ENCODE measurements at regions not wholly inside any gene's neighbourhood (a gene's known extent, or its start where the extent isn't known, plus 50 kb on each side); places are given as distances from the start of the nearest gene placed in this dataset.

DNA sequence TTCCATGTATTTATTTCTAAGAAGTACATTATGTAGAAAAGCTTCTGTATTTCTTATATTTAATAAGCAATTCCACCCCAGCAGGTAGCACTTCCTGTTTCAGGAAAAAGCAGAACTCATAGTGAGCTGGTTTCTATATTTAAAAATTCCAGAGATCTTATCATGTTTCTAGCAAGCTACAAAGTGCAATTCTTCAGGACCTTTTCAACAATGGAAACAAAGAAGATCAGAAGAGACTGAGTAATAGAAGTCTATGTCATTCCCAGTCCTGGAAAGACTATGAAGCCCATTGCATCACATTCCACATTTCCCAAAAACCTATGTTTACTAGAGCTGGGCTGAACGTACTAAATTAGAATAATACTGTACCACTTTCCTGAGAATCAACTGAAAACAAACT lies 302.6 kb upstream of the NRSN1 start:
- Histone ChIP-seq H2AFZ (replicated peaks) (no peak overlapping the region), H4K20me1 (ENCODE audit: low read depth) (no peaks in the 10 kb centered on the region), H3F3A (ENCODE audit: low read depth) (no peaks in the 10 kb centered on the region), H3K9ac (no peak overlapping the region), H3K27me3 (no peaks in the 10 kb centered on the region), H3K4me3 (no peak overlapping the region), H3K79me2 (ENCODE audit: low read depth) (no peaks in the 10 kb centered on the region), H3K4me1 (no peaks in the 10 kb centered on the region), H3K27ac (no peak overlapping the region), H3K36me3 (no peaks in the 10 kb centered on the region), H3K4me2 (no peak overlapping the region), H3K9me3 (ENCODE audit: low read depth) (no peaks in the 10 kb centered on the region)
- Mint-ChIP-seq H3K27me3 (ENCODE audit: insufficient read depth, low read depth) (peaks cover 5% of the 10 kb centered on the region), H3K4me3 (no peak overlapping the region), H3K27ac (no peak overlapping the region), H3K4me1 (peaks cover 16% of the 10 kb centered on the region), H3K9me3 (peaks cover 9% of the 10 kb centered on the region), H3K36me3 (no peaks in the 10 kb centered on the region)
- TF ChIP-seq EZH2 (IDR thresholded peaks at IDR 0.05) (no peak), EZH2phosphoT487 (IDR thresholded peaks at IDR 0.05) (no peak)
- TF ChIP-seq, protein P1, sequence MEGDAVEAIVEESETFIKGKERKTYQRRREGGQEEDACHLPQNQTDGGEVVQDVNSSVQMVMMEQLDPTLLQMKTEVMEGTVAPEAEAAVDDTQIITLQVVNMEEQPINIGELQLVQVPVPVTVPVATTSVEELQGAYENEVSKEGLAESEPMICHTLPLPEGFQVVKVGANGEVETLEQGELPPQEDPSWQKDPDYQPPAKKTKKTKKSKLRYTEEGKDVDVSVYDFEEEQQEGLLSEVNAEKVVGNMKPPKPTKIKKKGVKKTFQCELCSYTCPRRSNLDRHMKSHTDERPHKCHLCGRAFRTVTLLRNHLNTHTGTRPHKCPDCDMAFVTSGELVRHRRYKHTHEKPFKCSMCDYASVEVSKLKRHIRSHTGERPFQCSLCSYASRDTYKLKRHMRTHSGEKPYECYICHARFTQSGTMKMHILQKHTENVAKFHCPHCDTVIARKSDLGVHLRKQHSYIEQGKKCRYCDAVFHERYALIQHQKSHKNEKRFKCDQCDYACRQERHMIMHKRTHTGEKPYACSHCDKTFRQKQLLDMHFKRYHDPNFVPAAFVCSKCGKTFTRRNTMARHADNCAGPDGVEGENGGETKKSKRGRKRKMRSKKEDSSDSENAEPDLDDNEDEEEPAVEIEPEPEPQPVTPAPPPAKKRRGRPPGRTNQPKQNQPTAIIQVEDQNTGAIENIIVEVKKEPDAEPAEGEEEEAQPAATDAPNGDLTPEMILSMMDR (IDR thresholded peaks at IDR 0.05): no peak
- DNase-seq (ENCODE audit: low spot score): no peak

DNA sequence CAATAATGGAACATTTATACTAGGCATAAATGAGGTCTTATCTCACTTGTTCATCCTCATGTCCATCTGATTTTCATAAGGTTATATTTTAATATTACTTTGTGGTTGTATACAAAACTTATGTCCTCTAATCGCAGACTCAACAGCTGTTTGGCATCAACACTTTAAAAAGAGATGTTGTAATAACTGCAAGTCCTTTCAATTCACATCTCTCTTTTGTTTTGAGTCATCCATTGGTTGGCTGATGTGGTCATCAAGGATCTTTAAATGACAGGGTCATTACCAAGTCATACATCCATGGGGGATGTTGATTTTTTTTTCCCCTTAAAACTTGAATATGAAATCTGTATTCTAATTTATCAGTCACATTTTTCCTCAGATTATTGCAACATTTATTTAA lies 299.4 kb upstream of the NRSN1 start:
- peaks cover 3% of the 10 kb centered on the region for H3K27me3 Mint-ChIP-seq (ENCODE audit: insufficient read depth, low read depth)
- Histone ChIP-seq H3K36me3 (no peaks in the 10 kb centered on the region), H3K4me2 (no peak overlapping the region), H4K20me1 (ENCODE audit: low read depth) (no peaks in the 10 kb centered on the region), H2AFZ (replicated peaks) (no peak overlapping the region), H3K79me2 (ENCODE audit: low read depth) (no peaks in the 10 kb centered on the region), H3K9ac (no peak overlapping the region), H3K4me1 (no peaks in the 10 kb centered on the region), H3K27ac (no peak overlapping the region), H3K9me3 (ENCODE audit: low read depth) (no peaks in the 10 kb centered on the region), H3K27me3 (no peaks in the 10 kb centered on the region), H3K4me3 (no peak overlapping the region), H3F3A (ENCODE audit: low read depth) (no peaks in the 10 kb centered on the region)
- H3K9me3 Mint-ChIP-seq: peaks cover 16% of the 10 kb centered on the region
- peaks cover 16% of the 10 kb centered on the region for H3K4me1 Mint-ChIP-seq
- no peaks in the 10 kb centered on the region for H3K36me3 Mint-ChIP-seq
- no peak overlapping the region for H3K27ac Mint-ChIP-seq
- DNase-seq (ENCODE audit: low spot score): no peak
- TF ChIP-seq EZH2 (IDR thresholded peaks at IDR 0.05) (no peak), EZH2phosphoT487 (IDR thresholded peaks at IDR 0.05) (no peak)
- TF ChIP-seq, protein P1 (IDR thresholded peaks at IDR 0.05): no peak
- H3K4me3 Mint-ChIP-seq: no peak overlapping the region

DNA sequence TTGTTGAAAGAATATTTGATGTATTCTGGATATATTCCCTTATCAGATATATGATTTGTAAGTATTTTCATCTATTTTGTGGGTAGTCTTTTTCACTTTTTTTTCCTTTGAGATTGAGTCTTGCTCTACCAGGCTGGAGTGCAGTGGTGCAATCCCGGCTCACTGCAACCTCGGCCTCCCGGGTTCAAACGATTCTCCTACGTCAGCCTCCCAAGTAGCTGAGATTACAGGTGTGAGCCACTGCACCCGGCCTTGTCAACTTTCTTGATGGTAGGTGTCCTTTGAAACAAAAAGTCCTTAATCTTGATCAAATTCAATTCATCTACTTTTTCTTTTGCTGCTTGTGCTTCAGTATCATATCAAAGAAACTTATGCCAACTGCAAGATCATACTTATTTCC lies 297.2 kb upstream of the NRSN1 start:
- Histone ChIP-seq H3K4me1 (no peaks in the 10 kb centered on the region), H3K27me3 (no peaks in the 10 kb centered on the region), H3K36me3 (no peaks in the 10 kb centered on the region), H2AFZ (replicated peaks) (no peak overlapping the region), H3K4me2 (no peak overlapping the region), H3K79me2 (ENCODE audit: low read depth) (no peaks in the 10 kb centered on the region), H4K20me1 (ENCODE audit: low read depth) (no peaks in the 10 kb centered on the region), H3K9me3 (ENCODE audit: low read depth) (no peaks in the 10 kb centered on the region), H3K4me3 (no peak overlapping the region), H3K9ac (no peak overlapping the region), H3F3A (ENCODE audit: low read depth) (no peaks in the 10 kb centered on the region), H3K27ac (no peak overlapping the region)
- Mint-ChIP-seq H3K27me3 (ENCODE audit: insufficient read depth, low read depth) (no peaks in the 10 kb centered on the region), H3K4me1 (peaks cover 3% of the 10 kb centered on the region), H3K9me3 (peaks cover 19% of the 10 kb centered on the region), H3K27ac (no peak overlapping the region), H3K36me3 (no peaks in the 10 kb centered on the region), H3K4me3 (no peak overlapping the region)
- TF ChIP-seq, protein P1 (IDR thresholded peaks at IDR 0.05): no peak
- TF ChIP-seq EZH2phosphoT487 (IDR thresholded peaks at IDR 0.05) (no peak), EZH2 (IDR thresholded peaks at IDR 0.05) (no peak)
- DNase-seq (ENCODE audit: low spot score): no peak

All from neural progenitor cell (in vitro differentiated cells).